NCI-H2107 treated with DMSO at 0.1 percent for 48 hours (cell line): ENCODE measurements at regions not wholly inside any gene's neighbourhood (a gene's known extent, or its start where the extent isn't known, plus 50 kb on each side); places are given as distances from the start of the nearest gene placed in this dataset.
A peak's percentile ranks its signal among the peaks of the same experiment; 100 is the strongest.

Experiments
- DNase-seq: peaks from one replicate; lab custom pipeline; 2025; ENCODE audit not compliant: unreplicated experiment; lab: John Stamatoyannopoulos, UW

- DNase-seq, result no peak
Observed at GRCh38 chr12:20967756-20968155, 157.3 kb downstream of the SLCO1B3 start.

GRCh38 chr12:20969766-20970165 lies 159.3 kb downstream of the SLCO1B3 start:
- no peak for DNase-seq

GRCh38 chr12:20985399-20985798 lies 145.6 kb upstream of the SLCO1B1 start:
- DNase-seq, result no peak

GRCh38 chr12:21001778-21002177 lies 129.2 kb upstream of the SLCO1B1 start:
- no peak for DNase-seq

GRCh38 chr12:21025656-21026055 lies 105.3 kb upstream of the SLCO1B1 start:
- no peak for DNase-seq

- peak; percentile 2 for DNase-seq
Observed at GRCh38 chr12:21026302-21026701, 104.7 kb upstream of the SLCO1B1 start.

GRCh38 chr12:21054334-21054733 lies 76.7 kb upstream of the SLCO1B1 start:
- no peak for DNase-seq

GRCh38 chr12:21065845-21066244 lies 65.1 kb upstream of the SLCO1B1 start:
- no peak for DNase-seq

- DNase-seq, result no peak
Observed at GRCh38 chr12:21073129-21073528, 57.9 kb upstream of the SLCO1B1 start.

GRCh38 chr12:21073822-21074460 lies 57.1 kb upstream of the SLCO1B1 start:
- no peak for DNase-seq
